Neural cell (in vitro differentiated cells): ENCODE measurements at regions not wholly inside any gene's neighbourhood (a gene's known extent, or its start where the extent isn't known, plus 50 kb on each side); places are given as distances from the start of the nearest gene placed in this dataset.

Experiments used
- H2AFZ ChIP-seq: fragments of 200-600, 300-800 bp; sonication (generic), shearing (Covaris generic); 2 replicates; pipeline ENCODE4 v1.6.0; 2014; ENCODE audit warnings: low read depth, mild to moderate bottlenecking, antibody characterized with exemption, low read length, moderate library complexity
- H3F3A ChIP-seq: fragments of 200-600 bp; shearing (Covaris generic); 2 replicates; pipeline ENCODE4 v1.6.1; 2016; ENCODE audit warnings: mild to moderate bottlenecking, moderate library complexity, mixed read lengths, antibody characterized with exemption, low read length; ENCODE audit not compliant: insufficient read depth, poor library complexity, severe bottlenecking
- H3K27ac ChIP-seq: fragments of 200-600, 300-800 bp; sonication (generic), shearing (Covaris generic); 2 replicates; pipeline ENCODE4 v1.5.1; 2014; ENCODE audit warnings: mild to moderate bottlenecking, low read length, moderate library complexity
- H3K27me3 ChIP-seq: fragments of 300-800, 200-600 bp; sonication (generic), shearing (Covaris generic); 2 replicates; pipeline ENCODE4 v1.6.0; 2014; ENCODE audit warnings: mild to moderate bottlenecking, low read depth, low read length, moderate library complexity; ENCODE audit not compliant: insufficient read depth
- H3K36me3 ChIP-seq: fragments of 300-800, 200-600 bp; sonication (generic), shearing (Covaris generic); 2 replicates; pipeline ENCODE4 v1.5.1; 2014; ENCODE audit warnings: mild to moderate bottlenecking, antibody characterized with exemption, low read length, moderate library complexity; ENCODE audit not compliant: insufficient read depth
- H3K4me2 ChIP-seq: fragments of 300-800, 200-600 bp; sonication (generic), shearing (Covaris generic); 2 replicates; pipeline ENCODE4 v1.6.0; 2014; ENCODE audit warnings: mild to moderate bottlenecking, low read length
- H3K4me3 ChIP-seq: fragments of 300-800, 200-600 bp; sonication (generic), shearing (Covaris generic); 2 replicates; pipeline ENCODE4 v1.5.1; 2014; ENCODE audit warnings: mild to moderate bottlenecking, low read length, moderate library complexity
- H3K79me2 ChIP-seq: fragments of 200-600 bp; shearing (Covaris generic); replicated peaks from 2 replicates; pipeline ENCODE4 v1.6.0; 2014; ENCODE audit warnings: mild to moderate bottlenecking, low read length, moderate library complexity; ENCODE audit not compliant: insufficient read depth
- H3K9ac ChIP-seq: fragments of 300-800, 200-600 bp; sonication (generic), shearing (Covaris generic); 2 replicates; pipeline ENCODE4 v1.6.1; 2016; ENCODE audit warnings: mild to moderate bottlenecking, low read length, mixed read lengths
- H3K9me2 ChIP-seq: fragments of 200-600 bp; shearing (Covaris generic); 2 replicates; pipeline ENCODE4 v1.6.1; 2016; ENCODE audit warnings: mild to moderate bottlenecking, low read length, mixed read lengths; ENCODE audit not compliant: insufficient read depth
- H3K9me3 ChIP-seq: fragments of 200-600, 300-800 bp; sonication (generic), shearing (Covaris generic); 2 replicates; pipeline ENCODE4 v1.6.1; 2016; ENCODE audit warnings: mild to moderate bottlenecking, mixed run types, low read length, moderate library complexity, mixed read lengths
- H4K20me1 ChIP-seq: fragments of 200-600 bp; shearing (Covaris generic); 2 replicates; pipeline ENCODE4 v1.6.1; 2016; ENCODE audit warnings: mild to moderate bottlenecking, mixed run types; ENCODE audit not compliant: insufficient read depth
- EP300 ChIP-seq: fragments of 450-650 bp; conservative IDR thresholded peaks from 2 replicates; pipeline ENCODE4 v1.6.1; 2014; ENCODE audit warnings: antibody characterized with exemption, mild to moderate bottlenecking, moderate library complexity; ENCODE audit not compliant: poor library complexity, severe bottlenecking
- EZH2 ChIP-seq: fragments of 200-600, 300-800 bp; shearing (Covaris generic), sonication (generic); IDR thresholded peaks from 2 replicates; pipeline ENCODE4 v1.6.1; 2014; ENCODE audit warnings: antibody characterized with exemption, low read length, borderline replicate concordance, mild to moderate bottlenecking; ENCODE audit not compliant: insufficient read depth, poor library complexity, severe bottlenecking
- MXI1 ChIP-seq: fragments of 450-650 bp; conservative IDR thresholded peaks from 2 replicates; pipeline ENCODE4 v1.6.1; 2014; ENCODE audit warnings: antibody characterized with exemption, mild to moderate bottlenecking; ENCODE audit not compliant: poor library complexity, severe bottlenecking
- POLR2AphosphoS5 ChIP-seq: IDR thresholded peaks from 2 replicates; pipeline ENCODE4 v1.6.1; 2012
- RAD21 ChIP-seq: fragments of 450-650 bp; conservative IDR thresholded peaks from 2 replicates; pipeline ENCODE4 v1.6.1; 2014; ENCODE audit warnings: antibody characterized with exemption, mild to moderate bottlenecking, moderate library complexity
- REST ChIP-seq: IDR thresholded peaks from 2 replicates; pipeline ENCODE4 v1.6.1; 2012; ENCODE audit warnings: borderline replicate concordance
- SMC3 ChIP-seq: fragments of 450-650 bp; conservative IDR thresholded peaks from 2 replicates; pipeline ENCODE4 v1.6.1; 2014; ENCODE audit warnings: antibody characterized with exemption, mild to moderate bottlenecking, moderate library complexity; ENCODE audit not compliant: poor library complexity
- TAF1 ChIP-seq: IDR thresholded peaks from 2 replicates; pipeline ENCODE4 v1.6.1; 2012; ENCODE audit warnings: low read depth
- TF ChIP-seq, protein P1 (sequence below): fragments of 450-650 bp; IDR thresholded peaks from 2 replicates; pipeline ENCODE4 v1.5.1; 2014; ENCODE audit warnings: antibody characterized with exemption, mild to moderate bottlenecking, moderate library complexity; ENCODE audit not compliant: poor library complexity, severe bottlenecking

- H3K9me3 ChIP-seq = no peaks in the 10 kb centered on the region
- no peak overlapping the region for H3K4me2 ChIP-seq
- TF ChIP-seq REST (no peak), MXI1 (no peak), SMC3 (no peak), EZH2 (no peak), RAD21 (no peak), EP300 (no peak), TAF1 (no peak), POLR2AphosphoS5 (no peak)
- TF ChIP-seq, protein P1, sequence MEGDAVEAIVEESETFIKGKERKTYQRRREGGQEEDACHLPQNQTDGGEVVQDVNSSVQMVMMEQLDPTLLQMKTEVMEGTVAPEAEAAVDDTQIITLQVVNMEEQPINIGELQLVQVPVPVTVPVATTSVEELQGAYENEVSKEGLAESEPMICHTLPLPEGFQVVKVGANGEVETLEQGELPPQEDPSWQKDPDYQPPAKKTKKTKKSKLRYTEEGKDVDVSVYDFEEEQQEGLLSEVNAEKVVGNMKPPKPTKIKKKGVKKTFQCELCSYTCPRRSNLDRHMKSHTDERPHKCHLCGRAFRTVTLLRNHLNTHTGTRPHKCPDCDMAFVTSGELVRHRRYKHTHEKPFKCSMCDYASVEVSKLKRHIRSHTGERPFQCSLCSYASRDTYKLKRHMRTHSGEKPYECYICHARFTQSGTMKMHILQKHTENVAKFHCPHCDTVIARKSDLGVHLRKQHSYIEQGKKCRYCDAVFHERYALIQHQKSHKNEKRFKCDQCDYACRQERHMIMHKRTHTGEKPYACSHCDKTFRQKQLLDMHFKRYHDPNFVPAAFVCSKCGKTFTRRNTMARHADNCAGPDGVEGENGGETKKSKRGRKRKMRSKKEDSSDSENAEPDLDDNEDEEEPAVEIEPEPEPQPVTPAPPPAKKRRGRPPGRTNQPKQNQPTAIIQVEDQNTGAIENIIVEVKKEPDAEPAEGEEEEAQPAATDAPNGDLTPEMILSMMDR = no peak
- H3K9me2 ChIP-seq = no peaks in the 10 kb centered on the region
- H2AFZ ChIP-seq = no peak overlapping the region
- no peaks in the 10 kb centered on the region for H3K36me3 ChIP-seq
- H3K27ac ChIP-seq = no peak overlapping the region
- no peaks in the 10 kb centered on the region for H3K27me3 ChIP-seq
- no peaks in the 10 kb centered on the region for H4K20me1 ChIP-seq
- no peak overlapping the region for H3K9ac ChIP-seq
- no peaks in the 10 kb centered on the region for H3K79me2 ChIP-seq
- H3F3A ChIP-seq = no peaks in the 10 kb centered on the region
- H3K4me3 ChIP-seq = no peak overlapping the region
Measured at GRCh38 chr9:119763260-119763659, 394.0 kb upstream of the BRINP1 start.

GRCh38 chr9:119761812-119762211, 392.6 kb upstream of the BRINP1 start:
- no peak overlapping the region for H3K27ac ChIP-seq
- H3K9me2 ChIP-seq = no peaks in the 10 kb centered on the region
- H3K9ac ChIP-seq = no peak overlapping the region
- H2AFZ ChIP-seq = no peak overlapping the region
- H3F3A ChIP-seq = no peaks in the 10 kb centered on the region
- TF ChIP-seq SMC3 (no peak), EZH2 (no peak), RAD21 (no peak), REST (no peak), EP300 (no peak), TAF1 (no peak), MXI1 (no peak), POLR2AphosphoS5 (no peak)
- TF ChIP-seq, protein P1 = no peak
- no peak overlapping the region for H3K4me2 ChIP-seq
- no peaks in the 10 kb centered on the region for H4K20me1 ChIP-seq
- no peak overlapping the region for H3K4me3 ChIP-seq
- H3K9me3 ChIP-seq = no peaks in the 10 kb centered on the region
- no peaks in the 10 kb centered on the region for H3K79me2 ChIP-seq
- no peaks in the 10 kb centered on the region for H3K27me3 ChIP-seq
- no peaks in the 10 kb centered on the region for H3K36me3 ChIP-seq
